ENCODE measurements at regions not wholly inside any gene's neighbourhood (a gene's known extent, or its start where the extent isn't known, plus 50 kb on each side); places are given as distances from the start of the nearest gene placed in this dataset.
A peak's percentile ranks its signal among the peaks of the same experiment; 100 is the strongest.

DNA sequence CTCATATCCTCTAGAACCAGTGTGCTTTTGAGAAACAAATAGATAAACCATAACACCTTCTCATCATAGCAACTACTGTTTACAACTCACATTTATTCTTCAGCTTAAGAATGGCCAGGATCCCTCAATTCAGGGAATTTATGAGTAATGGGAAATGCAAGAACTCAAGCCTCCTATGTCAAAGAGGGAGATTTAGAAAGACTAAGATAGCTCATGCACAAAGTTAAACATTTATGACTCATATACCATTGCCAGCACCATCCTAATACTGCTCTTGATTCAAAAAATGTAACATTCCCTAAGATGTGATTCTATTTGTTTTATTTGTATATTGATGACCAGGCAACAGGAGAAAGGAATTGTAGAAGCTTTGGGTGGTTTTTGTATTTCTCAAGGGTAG, 172.8 kb downstream of the CYP26B1 start:
- intact Hi-C loops (cut with DNase I; ENCODE audit: low total_unique reads), result no loop called here
- Histone ChIP-seq H3K27ac (no peak overlapping the region), H3K27me3 (replicated peaks in 1 of 7) (peaks cover 0 to 11% (median 0%) of the 10 kb centered on the region in 7 donors), H3K4me1 (no peaks in the 10 kb centered on the region), H3K36me3 (no peaks in the 10 kb centered on the region), H3K4me3 (no peak overlapping the region), H3K9me3 (peaks cover 0 to 20% (median 6%) of the 10 kb centered on the region in 8 donors)
- no peak for DNase-seq
- TF ChIP-seq POLR2AphosphoS5 (IDR thresholded peaks at IDR 0.05), result no peak

- intact Hi-C loops (cut with DNase I; ENCODE audit: low total_unique reads), result no loop called here
- no peak for DNase-seq
- no peaks in the 10 kb centered on the region for H3K4me1 ChIP-seq
- no peak overlapping the region for H3K27ac ChIP-seq
- H3K4me3 ChIP-seq, result no peak overlapping the region
- H3K9me3 ChIP-seq, result no peaks in the 10 kb centered on the region
- H3K27me3 ChIP-seq (replicated peaks in 1 of 7), result peaks cover 0 to 5% (median 0%) of the 10 kb centered on the region in 7 donors
- WGBS, 5 donors, result 56 to 77% (median 62%) methylated on average over 4 of the region's 4 CpGs
- no peaks in the 10 kb centered on the region for H3K36me3 ChIP-seq
- TF ChIP-seq POLR2AphosphoS5 (IDR thresholded peaks at IDR 0.05) (no peak), POLR2A (IDR thresholded peaks at IDR 0.05) (no peak), CTCF (IDR thresholded peaks at IDR 0.05 in 8 of 11, conservative IDR thresholded peaks at IDR 0.05 in 3 of 11) (no peak)
Measured at GRCh38 chr2:71971493-71971892, 176.2 kb downstream of the CYP26B1 start.

GRCh38 chr2:71965530-71965929, 182.1 kb downstream of the CYP26B1 start:
- WGBS, 5 donors, result 61 to 73% (median 62%) methylated on average over 1 of the region's 1 CpG
- Histone ChIP-seq H3K9me3 (no peaks in the 10 kb centered on the region), H3K4me3 (no peak overlapping the region), H3K27me3 (replicated peaks in 1 of 7) (peaks cover 0 to 13% (median 0%) of the 10 kb centered on the region in 7 donors), H3K4me1 (no peaks in the 10 kb centered on the region), H3K27ac (no peak overlapping the region), H3K36me3 (no peaks in the 10 kb centered on the region)
- intact Hi-C loops (cut with DNase I; ENCODE audit: low total_unique reads), result no loop called here
- TF ChIP-seq CTCF (IDR thresholded peaks at IDR 0.05 in 8 of 11, conservative IDR thresholded peaks at IDR 0.05 in 3 of 11), result no peak
- no peak for TF ChIP-seq POLR2AphosphoS5 (IDR thresholded peaks at IDR 0.05)
- no peak for TF ChIP-seq POLR2A (IDR thresholded peaks at IDR 0.05)
- no peak for DNase-seq

DNA sequence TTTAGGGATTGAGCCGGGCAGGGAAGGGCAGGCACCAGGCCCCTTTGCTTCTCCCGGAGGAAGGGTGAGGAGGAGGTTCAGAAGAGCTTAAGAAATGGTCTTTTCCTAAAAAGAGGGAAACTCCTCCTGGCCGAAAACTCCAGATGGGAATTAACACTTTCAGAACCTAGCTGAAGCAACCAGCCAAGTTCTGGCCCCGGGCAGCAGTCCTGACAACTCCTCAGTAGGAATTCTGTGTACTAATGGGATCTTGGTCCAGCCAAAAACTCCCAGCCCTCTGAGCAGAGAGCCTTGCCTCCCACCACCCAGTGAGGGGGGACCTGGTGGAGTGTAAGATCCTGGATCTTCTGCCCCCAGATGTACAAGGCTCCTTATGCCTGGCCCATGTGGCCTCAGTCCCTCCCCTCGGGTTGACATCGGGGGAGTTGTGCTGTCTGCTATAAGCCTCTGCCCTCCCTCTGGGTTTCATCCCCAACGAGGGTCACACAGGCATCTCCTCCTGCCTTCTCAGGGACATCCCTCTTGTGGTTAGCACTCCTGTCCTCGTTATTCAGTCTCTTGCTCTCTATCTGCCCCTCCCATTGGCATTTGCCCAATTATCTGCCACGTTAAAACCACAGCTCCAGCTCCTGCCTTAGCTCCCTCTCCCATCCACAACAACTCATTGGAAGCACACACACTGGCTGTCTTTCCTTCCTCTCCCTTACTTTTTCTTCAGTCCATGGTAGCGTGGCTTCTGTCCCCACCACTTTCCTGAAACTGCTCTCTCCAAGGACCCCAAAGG, 184.6 kb downstream of the CYP26B1 start:
- TF ChIP-seq POLR2A (IDR thresholded peaks at IDR 0.05) (no peak), POLR2AphosphoS5 (IDR thresholded peaks at IDR 0.05) (peak in 1 of 3 donors; percentile 27)
- Histone ChIP-seq H3K4me1 (no peaks in the 10 kb centered on the region), H3K4me3 (no peak overlapping the region), H3K36me3 (no peaks in the 10 kb centered on the region), H3K27ac (no peak overlapping the region), H3K27me3 (replicated peaks in 1 of 7) (peaks cover 0 to 13% (median 0%) of the 10 kb centered on the region in 7 donors), H3K9me3 (peaks cover 0 to 18% (median 12%) of the 10 kb centered on the region in 8 donors)
- intact Hi-C loops (cut with DNase I; ENCODE audit: low total_unique reads), result no loop called here
- DNase-seq, result no peak
- WGBS, 5 donors, result 44 to 52% (median 47%) methylated on average over 9 to 10 of the region's 10 CpGs

- H3K4me1 ChIP-seq, result no peaks in the 10 kb centered on the region
- intact Hi-C loops (cut with DNase I; ENCODE audit: low total_unique reads), result no loop called here
- peaks cover 0 to 13% (median 0%) of the 10 kb centered on the region in 7 donors for H3K27me3 ChIP-seq (replicated peaks in 1 of 7)
- DNase-seq, result no peak
- WGBS, 5 donors, result 72 to 88% (median 87%) methylated on average over 3 of the region's 3 CpGs
- no peak overlapping the region for H3K4me3 ChIP-seq
- no peak overlapping the region for H3K27ac ChIP-seq
- H3K9me3 ChIP-seq, result peaks cover 0 to 26% (median 20%) of the 10 kb centered on the region in 8 donors
- TF ChIP-seq POLR2AphosphoS5 (IDR thresholded peaks at IDR 0.05) (no peak), POLR2A (IDR thresholded peaks at IDR 0.05) (no peak), CTCF (IDR thresholded peaks at IDR 0.05 in 8 of 11, conservative IDR thresholded peaks at IDR 0.05 in 3 of 11) (no peak)
- no peaks in the 10 kb centered on the region for H3K36me3 ChIP-seq
Measured at GRCh38 chr2:71962350-71962749, 185.3 kb downstream of the CYP26B1 start.

Data from spleen (tissue), 11 donors.